DOHH2 (cell line): ENCODE measurements at regions not wholly inside any gene's neighbourhood (a gene's known extent, or its start where the extent isn't known, plus 50 kb on each side); places are given as distances from the start of the nearest gene placed in this dataset.

Experiments
- EZH2phosphoT487 ChIP-seq: fragments of 200-600 bp; sonication (generic); IDR thresholded peaks from 2 replicates; pipeline ENCODE4 v1.6.1; 2017; ENCODE audit warnings: borderline replicate concordance, mild to moderate bottlenecking, antibody characterized with exemption, low read length, moderate library complexity, mixed read lengths
- TF ChIP-seq, protein P1 (sequence below): fragments of 200-600 bp; sonication (generic); IDR thresholded peaks from one replicate; pipeline ENCODE4 v1.5.1; 2014; ENCODE audit warnings: antibody characterized with exemption, mild to moderate bottlenecking, low read depth, low read length; ENCODE audit not compliant: poor library complexity, severe bottlenecking

DNA sequence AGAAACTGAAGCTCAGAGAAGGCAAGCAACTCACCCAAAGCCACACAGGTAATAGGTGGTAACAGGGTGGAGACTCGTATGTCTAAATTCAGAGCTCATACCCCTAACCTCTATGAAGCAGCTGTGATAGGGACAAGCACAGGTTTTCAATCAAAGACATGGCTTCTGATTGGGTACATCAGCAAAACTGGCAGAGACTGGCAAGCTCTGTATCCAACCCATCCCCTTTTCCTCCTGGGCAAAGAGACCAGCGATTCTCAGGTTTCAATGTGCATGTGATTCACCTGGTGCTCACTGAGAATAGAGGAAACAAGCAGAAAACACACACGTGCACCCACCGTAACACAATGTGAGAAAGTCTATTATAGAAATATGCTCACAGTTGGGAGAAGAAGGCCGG, 153.0 kb downstream of the SMIM20 start:
- TF ChIP-seq, protein P1, sequence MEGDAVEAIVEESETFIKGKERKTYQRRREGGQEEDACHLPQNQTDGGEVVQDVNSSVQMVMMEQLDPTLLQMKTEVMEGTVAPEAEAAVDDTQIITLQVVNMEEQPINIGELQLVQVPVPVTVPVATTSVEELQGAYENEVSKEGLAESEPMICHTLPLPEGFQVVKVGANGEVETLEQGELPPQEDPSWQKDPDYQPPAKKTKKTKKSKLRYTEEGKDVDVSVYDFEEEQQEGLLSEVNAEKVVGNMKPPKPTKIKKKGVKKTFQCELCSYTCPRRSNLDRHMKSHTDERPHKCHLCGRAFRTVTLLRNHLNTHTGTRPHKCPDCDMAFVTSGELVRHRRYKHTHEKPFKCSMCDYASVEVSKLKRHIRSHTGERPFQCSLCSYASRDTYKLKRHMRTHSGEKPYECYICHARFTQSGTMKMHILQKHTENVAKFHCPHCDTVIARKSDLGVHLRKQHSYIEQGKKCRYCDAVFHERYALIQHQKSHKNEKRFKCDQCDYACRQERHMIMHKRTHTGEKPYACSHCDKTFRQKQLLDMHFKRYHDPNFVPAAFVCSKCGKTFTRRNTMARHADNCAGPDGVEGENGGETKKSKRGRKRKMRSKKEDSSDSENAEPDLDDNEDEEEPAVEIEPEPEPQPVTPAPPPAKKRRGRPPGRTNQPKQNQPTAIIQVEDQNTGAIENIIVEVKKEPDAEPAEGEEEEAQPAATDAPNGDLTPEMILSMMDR: no peak
- TF ChIP-seq EZH2phosphoT487: no peak
